SU-DHL-6 (cell line): ENCODE measurements at regions not wholly inside any gene's neighbourhood (a gene's known extent, or its start where the extent isn't known, plus 50 kb on each side); places are given as distances from the start of the nearest gene placed in this dataset.

Source experiments
- H2AFZ ChIP-seq: fragments of 200-600 bp; sonication (generic); 2 replicates; pipeline ENCODE4 v1.6.1; 2014; ENCODE audit warnings: low read depth, mild to moderate bottlenecking, moderate library complexity, mixed read lengths, antibody characterized with exemption, low read length; ENCODE audit not compliant: severe bottlenecking
- H3F3A ChIP-seq: fragments of 200-600 bp; shearing (Covaris generic); 2 replicates; pipeline ENCODE4 v1.6.0; 2016; ENCODE audit warnings: antibody characterized with exemption, mild to moderate bottlenecking; ENCODE audit not compliant: insufficient read depth
- H3K27ac ChIP-seq: fragments of 200-600 bp; sonication (generic); 2 replicates; pipeline ENCODE4 v1.5.1; 2016; ENCODE audit warnings: low read depth, mild to moderate bottlenecking, low read length, moderate library complexity, mixed read lengths
- H3K27me3 ChIP-seq: fragments of 200-600 bp; sonication (generic), shearing (Covaris generic); 2 replicates; pipeline ENCODE4 v1.6.0; 2014; ENCODE audit warnings: mild to moderate bottlenecking, low read length
- H3K36me3 ChIP-seq: fragments of 200-600 bp; sonication (generic); 2 replicates; pipeline ENCODE4 v1.6.1; 2014; ENCODE audit warnings: mild to moderate bottlenecking, low read length, mixed read lengths
- H3K4me2 ChIP-seq: fragments of 300-600, 200-600 bp; shearing (Covaris generic), sonication (generic); 2 replicates; pipeline ENCODE4 v1.6.0; 2014; ENCODE audit warnings: low read length, low read depth, mild to moderate bottlenecking; ENCODE audit not compliant: poor library complexity, severe bottlenecking
- H3K4me3 ChIP-seq: fragments of 200-600 bp; sonication (generic); 2 replicates; pipeline ENCODE4 v1.5.1; 2014; ENCODE audit warnings: antibody characterized with exemption, low read length, mild to moderate bottlenecking, mixed read lengths; ENCODE audit not compliant: insufficient read depth, poor library complexity, severe bottlenecking
- H3K79me2 ChIP-seq: fragments of 200-600 bp; sonication (generic); 2 replicates; pipeline ENCODE4 v1.6.1; 2014; ENCODE audit warnings: mild to moderate bottlenecking, low read length, moderate library complexity; ENCODE audit not compliant: insufficient read depth
- H3K9ac ChIP-seq: fragments of 200-600 bp; sonication (generic); 2 replicates; pipeline ENCODE4 v1.7.0; 2014; ENCODE audit warnings: mild to moderate bottlenecking, low read length
- H3K9me2 ChIP-seq: fragments of 200-600 bp; sonication (generic); replicated peaks from 2 replicates; pipeline ENCODE4 v1.6.1; 2014; ENCODE audit warnings: low read length; ENCODE audit not compliant: insufficient read depth
- H3K9me3 ChIP-seq: fragments of 200-600 bp; sonication (generic); 2 replicates; pipeline ENCODE4 v1.6.1; 2014; ENCODE audit warnings: low read length, mixed read lengths; ENCODE audit not compliant: insufficient read depth
- H4K20me1 ChIP-seq: fragments of 200-600 bp; sonication (generic); 2 replicates; pipeline ENCODE4 v1.6.1; 2014; ENCODE audit warnings: low read depth, mild to moderate bottlenecking, antibody characterized with exemption, low read length, moderate library complexity, mixed read lengths
- EZH2phosphoT487 ChIP-seq: fragments of 200-600 bp; sonication (generic), shearing (Covaris generic); conservative IDR thresholded peaks from 2 replicates; pipeline ENCODE4 v1.6.1; 2018; ENCODE audit warnings: mild to moderate bottlenecking, antibody characterized with exemption, low read length, moderate library complexity, mixed read lengths
- TF ChIP-seq, protein P1 (sequence below): fragments of 200-600 bp; sonication (generic); IDR thresholded peaks from one replicate; pipeline ENCODE4 v1.5.1; 2017; ENCODE audit warnings: antibody characterized with exemption, mild to moderate bottlenecking, low read length, moderate library complexity; ENCODE audit not compliant: insufficient read depth, poor library complexity, severe bottlenecking

DNA sequence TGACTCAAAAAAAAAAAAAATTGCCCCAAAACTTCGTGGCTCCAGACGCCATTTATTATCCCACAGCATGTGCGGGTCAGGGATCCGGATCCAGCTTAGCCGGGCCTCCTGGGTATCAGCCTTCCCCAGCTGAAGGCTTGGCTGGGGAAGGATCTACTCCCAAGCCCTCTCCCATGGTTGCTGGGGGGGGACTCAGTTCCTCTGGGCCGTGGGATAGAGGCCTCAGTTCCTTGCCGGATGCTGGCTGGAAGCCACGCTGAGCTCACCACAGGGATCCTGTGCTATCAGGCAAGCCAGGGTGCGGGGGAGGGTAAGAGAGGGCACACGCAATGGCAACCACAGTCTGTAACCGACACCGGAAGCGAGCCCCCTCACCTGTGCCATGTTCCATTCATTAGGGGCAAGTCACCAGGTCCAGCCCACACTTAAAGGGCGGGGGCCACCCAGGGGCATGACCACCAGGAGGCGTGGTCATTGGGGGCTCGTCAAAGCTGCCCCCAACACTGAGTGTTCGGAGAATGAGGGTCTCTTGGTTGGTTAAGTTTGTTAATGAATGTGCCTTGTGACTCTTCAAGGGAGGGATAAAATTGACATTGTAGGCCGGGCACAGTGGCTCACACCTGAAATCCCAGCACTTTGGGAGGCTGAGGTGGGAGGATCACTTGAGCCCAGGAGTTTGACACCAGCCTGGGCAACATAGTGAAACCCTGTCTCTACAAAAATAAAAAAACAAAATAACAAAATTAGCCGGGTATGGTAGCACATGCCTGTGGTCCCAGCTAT is 210.0 kb upstream of the GSE1 start:
- TF ChIP-seq, protein P1, sequence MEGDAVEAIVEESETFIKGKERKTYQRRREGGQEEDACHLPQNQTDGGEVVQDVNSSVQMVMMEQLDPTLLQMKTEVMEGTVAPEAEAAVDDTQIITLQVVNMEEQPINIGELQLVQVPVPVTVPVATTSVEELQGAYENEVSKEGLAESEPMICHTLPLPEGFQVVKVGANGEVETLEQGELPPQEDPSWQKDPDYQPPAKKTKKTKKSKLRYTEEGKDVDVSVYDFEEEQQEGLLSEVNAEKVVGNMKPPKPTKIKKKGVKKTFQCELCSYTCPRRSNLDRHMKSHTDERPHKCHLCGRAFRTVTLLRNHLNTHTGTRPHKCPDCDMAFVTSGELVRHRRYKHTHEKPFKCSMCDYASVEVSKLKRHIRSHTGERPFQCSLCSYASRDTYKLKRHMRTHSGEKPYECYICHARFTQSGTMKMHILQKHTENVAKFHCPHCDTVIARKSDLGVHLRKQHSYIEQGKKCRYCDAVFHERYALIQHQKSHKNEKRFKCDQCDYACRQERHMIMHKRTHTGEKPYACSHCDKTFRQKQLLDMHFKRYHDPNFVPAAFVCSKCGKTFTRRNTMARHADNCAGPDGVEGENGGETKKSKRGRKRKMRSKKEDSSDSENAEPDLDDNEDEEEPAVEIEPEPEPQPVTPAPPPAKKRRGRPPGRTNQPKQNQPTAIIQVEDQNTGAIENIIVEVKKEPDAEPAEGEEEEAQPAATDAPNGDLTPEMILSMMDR = no peak
- no peak for TF ChIP-seq EZH2phosphoT487
- H3F3A ChIP-seq = no peaks in the 10 kb centered on the region
- no peaks in the 10 kb centered on the region for H3K79me2 ChIP-seq
- no peaks in the 10 kb centered on the region for H3K27me3 ChIP-seq
- no peaks in the 10 kb centered on the region for H3K9me2 ChIP-seq
- no peaks in the 10 kb centered on the region for H4K20me1 ChIP-seq
- no peaks in the 10 kb centered on the region for H3K9me3 ChIP-seq
- no peak overlapping the region for H2AFZ ChIP-seq
- no peak overlapping the region for H3K4me2 ChIP-seq
- no peak overlapping the region for H3K4me3 ChIP-seq
- H3K36me3 ChIP-seq = no peaks in the 10 kb centered on the region
- no peak overlapping the region for H3K9ac ChIP-seq
- H3K27ac ChIP-seq = no peak overlapping the region

DNA sequence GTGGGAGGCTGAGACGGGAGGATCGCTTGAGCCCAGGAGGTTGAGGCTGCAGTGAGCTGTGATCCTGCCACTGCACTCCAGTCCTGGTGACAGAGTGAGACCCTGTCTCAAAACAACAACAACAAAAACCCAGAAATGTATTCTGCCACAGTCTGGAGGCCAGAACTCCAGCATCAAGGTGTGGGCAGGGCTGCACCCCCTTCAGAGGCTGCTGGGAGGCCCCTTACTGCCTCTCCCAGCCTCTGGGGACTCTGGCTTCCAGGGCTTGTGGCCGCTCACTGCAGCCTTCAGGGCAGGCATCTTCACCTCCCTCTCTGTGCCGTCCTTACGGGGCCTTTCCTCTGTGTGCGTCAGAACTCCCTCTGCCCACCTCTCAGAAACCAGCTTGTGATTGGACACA is 209.4 kb upstream of the GSE1 start:
- TF ChIP-seq, protein P1 = no peak
- TF ChIP-seq EZH2phosphoT487 = no peak
- Histone ChIP-seq H3K36me3 (no peaks in the 10 kb centered on the region), H3K27ac (no peak overlapping the region), H3F3A (no peaks in the 10 kb centered on the region), H3K9me2 (no peaks in the 10 kb centered on the region), H3K79me2 (no peaks in the 10 kb centered on the region), H3K27me3 (no peaks in the 10 kb centered on the region), H2AFZ (no peak overlapping the region), H3K4me3 (no peak overlapping the region), H3K9me3 (no peaks in the 10 kb centered on the region), H4K20me1 (no peaks in the 10 kb centered on the region), H3K9ac (no peak overlapping the region), H3K4me2 (no peak overlapping the region)

DNA sequence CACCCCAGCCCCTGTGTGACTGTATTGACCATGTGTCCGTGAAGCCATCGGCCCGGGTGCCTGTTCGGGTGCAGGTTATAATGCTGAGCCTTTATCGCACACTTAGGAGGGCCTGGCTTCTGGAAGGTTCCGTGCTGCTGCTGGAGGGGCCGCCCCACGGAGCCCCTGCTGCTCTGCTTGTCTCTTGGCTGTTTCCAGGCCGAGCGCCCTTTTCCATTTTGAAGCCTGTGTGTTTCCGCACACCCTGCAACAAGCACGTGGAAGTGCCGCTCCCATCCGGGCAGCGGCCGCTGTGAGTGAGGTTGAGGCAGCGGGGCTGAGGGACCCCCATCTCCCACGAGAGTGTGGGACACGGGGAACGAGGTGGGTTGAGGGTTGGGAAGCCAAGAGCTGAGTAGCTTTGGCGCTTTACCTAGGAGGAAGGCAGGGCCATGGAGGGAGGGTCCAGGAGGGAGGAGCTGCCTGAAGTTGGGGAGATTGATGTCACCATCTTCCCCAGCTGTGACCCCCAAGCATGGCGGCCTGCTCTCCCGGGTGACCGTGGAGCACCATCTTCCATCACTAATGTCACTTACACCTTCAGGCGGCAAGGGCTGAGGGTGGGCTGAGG is 200.1 kb upstream of the GSE1 start:
- Histone ChIP-seq H3K9ac (no peak overlapping the region), H3K27ac (no peak overlapping the region), H3K79me2 (no peaks in the 10 kb centered on the region), H3F3A (no peaks in the 10 kb centered on the region), H3K9me3 (peaks cover 4% of the 10 kb centered on the region; the same call in 1 of the 2 replicates), H3K4me3 (no peak overlapping the region), H3K4me2 (no peak overlapping the region), H3K36me3 (no peaks in the 10 kb centered on the region), H3K27me3 (no peaks in the 10 kb centered on the region), H3K9me2 (no peaks in the 10 kb centered on the region), H4K20me1 (no peaks in the 10 kb centered on the region), H2AFZ (no peak overlapping the region)
- no peak for TF ChIP-seq EZH2phosphoT487
- TF ChIP-seq, protein P1 = no peak
